Dedifferentiated amniotic fluid mesenchymal stem cell (primary cell): ENCODE measurements at regions not wholly inside any gene's neighbourhood (a gene's known extent, or its start where the extent isn't known, plus 50 kb on each side); places are given as distances from the start of the nearest gene placed in this dataset.
A peak's percentile ranks its signal among the peaks of the same experiment; 100 is the strongest.
"Not testable (repeated sequence)": the region's sequence is repeated elsewhere in the genome, so short reads cannot be mapped to it uniquely, and the experiment has no call there.

Experiments used
- DNase-seq: peaks from one replicate; pipeline ENCODE4 v3.0.0-alpha.2; 2016; ENCODE audit errors: extremely low spot score

- not testable (repeated sequence) for DNase-seq
Observed at GRCh38 chr9:41018948-41019347, 109.5 kb downstream of the FOXD4L6 start.

- DNase-seq = not testable (repeated sequence)
Observed at GRCh38 chr9:41016699-41017098, 111.8 kb downstream of the FOXD4L6 start.

GRCh38 chr9:40999952-41000700 is 128.4 kb downstream of the FOXD4L6 start:
- DNase-seq = not testable (repeated sequence)

- DNase-seq = not testable (repeated sequence)
Observed at GRCh38 chr9:40995490-40995889, 133.0 kb downstream of the FOXD4L6 start.

- DNase-seq = not testable (repeated sequence)
Observed at GRCh38 chr9:40993842-40994241, 134.6 kb downstream of the FOXD4L6 start.

GRCh38 chr9:40993375-40993774 is 135.1 kb downstream of the FOXD4L6 start:
- not testable (repeated sequence) for DNase-seq

DNA sequence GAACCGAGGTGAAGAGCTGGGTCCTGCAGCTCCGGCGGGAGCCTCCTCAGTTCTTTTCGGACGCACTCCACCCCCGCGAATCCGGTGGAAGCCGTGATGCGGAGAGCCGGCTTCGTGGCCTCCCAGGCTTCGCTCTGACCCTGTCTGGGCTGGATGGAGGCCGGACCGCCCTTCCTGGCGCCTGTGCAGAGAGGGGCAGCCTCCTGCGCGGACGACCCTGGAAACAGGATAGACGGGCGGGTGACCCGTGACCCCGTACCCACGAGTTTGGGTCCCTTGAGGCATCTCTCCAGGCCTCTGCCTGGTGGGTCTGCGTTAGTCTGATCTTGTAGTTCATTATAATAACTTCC is 136.0 kb downstream of the FOXD4L6 start:
- DNase-seq = not testable (repeated sequence)

DNA sequence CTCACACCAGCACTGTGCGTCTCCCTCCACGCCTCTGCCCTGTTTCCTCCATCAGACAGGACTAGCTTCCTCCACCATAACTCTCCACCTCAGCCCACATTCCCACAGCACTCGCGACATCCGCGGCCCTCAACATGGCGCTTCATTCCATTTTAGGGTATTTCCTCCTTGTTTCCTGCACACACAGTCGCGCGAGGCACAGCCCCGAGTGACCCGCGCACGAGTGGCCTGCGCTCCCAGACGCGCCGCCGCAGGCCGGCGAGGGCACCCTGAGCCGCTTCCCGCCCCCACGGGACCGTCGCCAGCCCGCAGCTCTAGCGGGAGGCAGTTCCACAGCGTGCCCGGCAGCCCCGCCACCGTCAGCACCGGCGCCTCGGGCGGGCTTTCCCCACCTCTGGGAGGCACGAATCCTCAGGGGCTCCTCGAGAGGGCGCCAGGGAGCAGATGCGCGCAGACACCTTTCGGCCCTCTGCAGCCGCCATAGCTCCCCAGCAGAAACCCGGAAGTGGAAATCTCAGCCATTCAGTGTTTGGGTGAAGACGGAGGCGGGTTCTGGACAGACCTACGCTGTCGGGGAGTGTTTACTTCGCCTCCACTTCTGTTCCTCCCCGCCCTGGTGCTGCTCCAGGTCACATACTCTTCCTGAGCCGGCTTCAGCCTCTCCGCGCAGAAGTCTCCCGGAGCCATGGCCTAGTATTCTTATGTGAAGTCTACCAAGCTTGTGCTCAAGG is 136.6 kb downstream of the FOXD4L6 start:
- DNase-seq = peak; percentile 99

GRCh38 chr9:40991100-40991740 is 137.3 kb downstream of the FOXD4L6 start:
- not testable (repeated sequence) for DNase-seq

GRCh38 chr9:40986332-40986731 is 142.1 kb downstream of the FOXD4L6 start:
- DNase-seq = not testable (repeated sequence)

DNA sequence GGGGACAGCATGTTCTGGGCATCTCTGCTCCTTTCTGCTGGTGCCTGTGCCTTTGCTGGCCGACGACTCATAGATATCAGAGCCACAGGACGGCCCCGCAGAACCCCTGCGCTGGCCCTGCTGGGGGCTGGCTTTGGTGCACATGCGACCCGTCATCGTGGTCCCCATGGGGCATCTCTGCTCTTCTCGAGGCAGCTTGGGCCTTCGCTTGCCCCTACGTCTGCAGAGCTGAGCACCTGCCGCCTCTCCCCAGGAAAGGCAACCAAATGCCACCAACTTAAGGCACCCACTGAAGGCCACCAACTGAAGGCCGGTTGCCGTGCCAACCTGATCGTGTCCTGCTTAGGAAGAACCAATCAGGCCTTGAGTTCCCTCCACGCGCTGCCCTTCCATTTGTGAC is 153.1 kb downstream of the FOXD4L6 start:
- not testable (repeated sequence) for DNase-seq

GRCh38 chr9:40974912-40975311 is 153.6 kb downstream of the FOXD4L6 start:
- not testable (repeated sequence) for DNase-seq

- DNase-seq = not testable (repeated sequence)
Observed at GRCh38 chr9:40971773-40972172, 156.7 kb downstream of the FOXD4L6 start.

GRCh38 chr9:40970340-40970739 is 158.1 kb downstream of the FOXD4L6 start:
- not testable (repeated sequence) for DNase-seq

- not testable (repeated sequence) for DNase-seq
Observed at GRCh38 chr9:40962461-40962860, 166.0 kb downstream of the FOXD4L6 start.

DNA sequence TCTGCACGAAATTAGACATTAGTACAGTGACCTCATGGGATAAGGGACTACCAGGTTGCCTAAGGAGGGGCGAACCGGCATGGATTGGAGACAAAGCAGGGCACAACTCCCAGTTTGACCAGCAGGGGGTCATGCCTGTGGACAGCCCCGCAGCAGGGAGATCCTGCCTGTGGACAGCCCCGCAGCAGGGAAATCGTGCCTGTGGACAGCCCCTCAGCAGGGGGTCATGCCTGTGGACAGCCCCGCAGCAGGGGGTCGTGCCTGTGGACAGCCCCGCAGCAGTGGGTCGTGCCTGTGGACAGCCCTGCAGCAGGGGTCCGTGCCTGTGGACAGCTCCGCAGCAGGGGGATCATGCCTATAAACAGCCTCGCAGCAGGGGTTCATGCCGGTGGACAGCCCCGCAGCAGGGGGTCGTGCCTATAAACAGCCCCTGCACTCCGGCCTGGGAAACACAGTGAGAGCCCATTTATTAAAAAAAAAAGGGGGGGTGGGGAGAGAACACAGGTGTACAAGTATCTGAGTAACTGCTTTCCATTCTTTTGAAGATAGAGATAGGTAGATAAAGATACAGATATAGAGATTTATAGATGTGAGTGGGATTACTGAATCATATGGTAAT is 176.5 kb downstream of the FOXD4L6 start:
- not testable (repeated sequence) for DNase-seq

DNA sequence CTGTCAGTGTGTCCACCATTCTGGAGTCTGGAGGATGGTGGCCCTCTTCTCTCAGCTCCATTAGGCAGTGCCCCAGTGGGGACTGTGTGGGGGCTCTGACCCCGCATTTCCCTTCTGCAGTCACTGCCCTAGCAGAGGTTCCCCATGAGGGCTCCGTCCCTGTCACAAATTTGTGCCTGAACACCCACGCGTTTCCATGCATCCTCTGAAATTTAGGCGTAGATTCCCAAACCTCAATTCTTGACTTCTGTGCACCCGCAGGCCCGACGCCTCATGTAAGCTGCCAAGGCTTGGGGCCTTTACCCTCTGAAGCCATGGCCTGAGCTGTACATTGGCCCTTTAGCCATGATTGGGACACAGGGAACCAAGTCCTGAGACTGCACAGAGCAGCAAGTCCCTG is 182.3 kb downstream of the FOXD4L6 start:
- not testable (repeated sequence) for DNase-seq

DNA sequence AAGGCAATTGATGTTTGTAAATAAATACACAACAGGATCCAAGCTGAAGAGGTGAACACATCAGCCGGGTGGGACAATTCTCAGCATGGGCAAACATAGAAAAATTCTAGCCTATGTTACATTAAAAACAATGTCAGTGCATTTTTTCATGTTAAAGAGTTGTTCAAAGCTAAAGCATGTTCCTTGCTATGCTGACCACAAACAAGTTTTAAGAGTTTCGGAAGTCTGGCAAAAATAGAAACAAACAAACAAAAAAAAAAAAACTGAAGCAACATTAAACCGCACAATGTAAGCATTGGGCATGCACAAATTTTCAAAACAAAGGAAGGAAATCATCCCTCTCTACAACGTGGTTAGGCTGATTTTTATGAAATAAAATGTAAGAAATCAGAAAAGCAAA is 185.8 kb downstream of the FOXD4L6 start:
- DNase-seq = not testable (repeated sequence)

DNA sequence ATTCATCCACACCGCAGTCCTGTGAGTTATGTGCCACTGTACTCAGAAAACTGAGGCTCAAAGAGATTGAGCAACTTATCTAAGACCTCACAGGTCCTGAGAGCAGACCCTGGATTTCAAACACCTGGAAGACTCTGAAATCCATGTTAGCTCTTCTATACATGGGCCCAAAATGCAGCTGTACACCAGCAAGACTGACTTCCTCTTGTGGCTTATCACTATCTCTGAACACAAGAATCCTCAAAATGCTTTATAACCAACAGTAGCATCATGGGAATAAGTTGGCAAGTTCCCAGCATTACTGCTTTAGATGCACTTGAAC is 188.6 kb downstream of the FOXD4L6 start:
- DNase-seq = not testable (repeated sequence)

- DNase-seq = not testable (repeated sequence)
Observed at GRCh38 chr9:40939201-40939887, 189.1 kb downstream of the FOXD4L6 start.

GRCh38 chr9:40935336-40935735 is 193.1 kb downstream of the FOXD4L6 start:
- DNase-seq = no peak

DNA sequence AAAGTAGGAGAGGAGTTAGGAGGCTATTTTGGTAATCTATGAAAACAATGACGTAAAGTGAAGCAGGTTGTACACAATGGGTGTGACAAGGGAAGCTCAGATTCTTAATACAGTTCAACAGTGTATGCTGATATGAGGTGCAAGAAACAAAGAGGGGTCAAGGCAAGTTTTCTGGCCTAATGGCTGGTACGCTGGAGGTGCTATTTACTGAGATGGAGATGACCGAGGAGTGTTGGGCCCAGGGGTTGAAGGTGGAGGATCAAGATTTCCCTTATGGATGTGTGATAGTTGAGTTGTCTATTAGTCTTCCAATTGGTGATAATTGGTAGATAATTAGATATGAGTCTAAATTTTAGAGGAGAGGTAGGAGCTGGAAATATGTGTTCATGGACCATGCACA is 194.0 kb downstream of the FOXD4L6 start:
- not testable (repeated sequence) for DNase-seq
